GM19372 (cell line): ENCODE measurements at regions not wholly inside any gene's neighbourhood (a gene's known extent, or its start where the extent isn't known, plus 50 kb on each side); places are given as distances from the start of the nearest gene placed in this dataset.
"Not testable (repeated sequence)": the region's sequence is repeated elsewhere in the genome, so short reads cannot be mapped to it uniquely, and the experiment has no call there.

Source experiments
- ATAC-seq: cut with Tn5 transposase; IDR thresholded peaks from one replicate; pipeline ENCODE4 v1.9.1; 2021; ENCODE audit warnings: mild to moderate bottlenecking, low read depth, moderate library complexity; ENCODE audit not compliant: unreplicated experiment

DNA sequence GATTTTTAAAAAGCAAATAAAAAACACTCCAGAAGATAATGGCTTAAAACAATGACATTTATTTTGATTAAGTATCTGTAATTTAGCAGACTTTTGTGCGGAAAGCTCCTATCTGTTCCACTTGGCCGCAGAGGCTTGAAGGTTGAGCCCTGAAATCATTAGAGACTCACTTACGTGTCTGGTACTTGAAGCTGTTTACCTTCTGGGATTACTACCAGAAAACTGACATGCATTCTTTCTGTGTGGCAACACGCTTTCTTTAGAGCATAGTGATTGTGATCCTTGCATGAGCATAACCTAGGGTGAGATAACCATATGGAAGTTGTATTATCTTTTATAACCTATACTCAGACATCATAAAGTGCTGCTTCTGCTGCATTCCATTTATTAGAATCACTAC lies 298.5 kb downstream of the SI start:
- no peak for ATAC-seq

DNA sequence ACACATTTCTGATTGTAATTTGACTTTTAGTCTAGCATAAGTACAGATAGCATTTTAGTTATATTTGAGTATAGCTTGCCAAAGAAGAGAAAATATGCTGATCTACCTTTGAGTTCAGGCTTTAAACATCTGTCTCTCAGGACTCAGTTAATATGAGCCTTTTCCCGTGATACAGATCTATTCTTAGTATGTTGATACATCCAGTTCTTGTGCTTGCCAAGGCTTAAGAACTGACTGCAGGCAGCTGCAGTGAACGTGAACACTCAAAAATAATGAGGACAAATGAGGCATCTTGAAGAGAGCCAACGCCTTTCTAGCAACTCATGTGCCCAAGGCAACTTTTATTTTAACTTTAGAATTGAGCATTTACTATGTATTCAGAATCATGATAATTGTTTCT lies 325.5 kb downstream of the SI start:
- ATAC-seq = no peak

DNA sequence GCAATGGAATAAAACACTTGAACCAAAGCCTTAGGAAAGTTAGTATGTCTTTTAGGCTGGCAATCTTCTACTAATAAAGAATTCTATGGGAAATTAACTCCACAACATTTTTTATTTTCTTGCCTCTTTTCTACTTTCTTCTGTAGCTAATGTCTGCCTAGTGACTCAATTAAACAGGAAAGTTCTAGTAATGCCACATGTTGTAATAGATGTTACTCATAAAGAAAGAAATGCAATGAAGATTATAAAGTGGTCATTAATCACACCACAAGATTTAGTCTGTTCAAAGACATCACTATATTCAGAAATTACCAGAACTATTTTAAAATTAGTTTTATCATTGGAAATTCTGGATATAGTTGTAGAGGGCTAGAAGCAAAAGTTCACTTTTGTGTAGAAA lies 329.7 kb downstream of the SI start:
- no peak for ATAC-seq

DNA sequence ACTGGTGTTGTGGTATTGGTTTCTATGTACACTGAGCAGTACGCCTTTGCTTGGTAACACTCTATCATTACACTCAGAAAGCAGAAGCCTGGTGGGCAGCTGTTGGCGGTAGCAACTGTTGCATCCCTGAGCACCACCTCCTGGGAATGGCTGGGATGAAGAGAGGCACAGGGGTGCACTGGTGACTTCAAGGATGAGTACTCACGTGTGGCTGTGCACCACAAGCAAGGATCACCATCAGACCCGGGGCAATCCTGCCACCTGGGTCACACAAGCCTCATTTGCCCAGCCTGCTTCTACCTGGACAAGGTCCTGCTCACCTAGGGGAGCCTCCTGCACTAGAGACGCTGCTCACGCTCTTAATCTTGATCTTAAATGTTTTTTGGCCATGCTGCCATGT lies 336.4 kb downstream of the SI start:
- ATAC-seq = no peak

DNA sequence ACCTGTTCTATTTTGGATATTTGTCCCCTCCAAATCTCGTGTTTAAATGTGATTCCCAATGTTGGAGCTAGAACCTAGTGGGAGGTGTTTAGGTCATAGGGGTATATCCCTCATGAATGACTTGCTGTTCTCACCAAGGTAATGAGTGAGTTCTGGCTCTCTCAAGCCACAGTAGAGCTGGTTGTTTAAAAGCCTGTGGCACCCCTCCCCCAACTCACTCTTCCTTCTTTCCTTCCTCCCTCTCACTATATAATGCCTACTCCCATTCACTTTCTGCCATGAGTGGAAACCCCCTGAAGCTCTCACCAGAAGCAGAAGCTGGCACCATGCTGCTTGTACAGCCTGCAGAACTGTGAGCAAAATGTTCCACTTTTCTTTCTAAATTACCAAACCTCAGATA lies 341.1 kb downstream of the SI start:
- ATAC-seq = no peak

DNA sequence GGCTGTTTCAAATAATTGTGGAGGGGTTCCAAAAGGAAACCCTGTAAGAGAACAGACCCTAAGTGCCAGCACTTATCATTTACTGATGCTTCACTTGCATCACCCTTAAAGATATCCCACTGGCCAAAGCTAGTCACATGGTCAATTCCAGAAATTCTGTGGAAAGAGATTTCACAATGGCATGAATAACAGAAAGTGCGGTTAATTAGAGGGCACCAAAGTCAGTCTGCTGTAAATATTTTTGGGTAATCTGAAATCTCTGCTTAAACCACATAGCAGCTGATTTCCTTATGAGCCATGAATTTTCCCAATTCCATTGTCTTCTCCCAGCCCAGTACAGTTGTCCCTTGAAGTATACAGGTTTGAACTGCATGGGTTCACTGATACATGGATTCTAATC lies 346.1 kb downstream of the SI start:
- no peak for ATAC-seq

DNA sequence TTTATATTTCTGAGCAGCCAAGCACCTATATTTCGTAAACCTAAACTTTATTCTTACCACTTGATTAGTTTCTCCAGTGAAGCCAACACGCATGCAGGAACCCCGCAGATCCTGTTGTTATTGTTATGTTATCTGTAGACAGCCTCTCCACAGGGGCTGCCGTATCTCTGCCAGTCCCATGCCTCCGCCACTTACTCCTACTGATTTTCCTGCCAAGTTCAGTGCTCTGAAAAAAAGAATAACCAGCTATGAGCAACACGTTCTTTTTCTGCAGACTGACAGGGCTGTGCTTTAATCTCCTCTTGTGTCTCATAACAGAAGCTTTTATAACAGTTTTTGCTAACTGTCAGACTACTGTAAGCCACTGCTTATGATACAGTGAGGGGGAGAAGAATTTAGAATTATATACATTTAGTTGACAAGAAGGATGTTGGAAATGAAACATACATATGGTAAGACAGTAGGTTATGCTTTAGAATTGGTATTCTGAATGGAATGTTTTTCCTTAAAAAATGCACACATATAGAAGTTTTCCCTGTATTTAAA lies 347.4 kb downstream of the SI start:
- no peak for ATAC-seq

DNA sequence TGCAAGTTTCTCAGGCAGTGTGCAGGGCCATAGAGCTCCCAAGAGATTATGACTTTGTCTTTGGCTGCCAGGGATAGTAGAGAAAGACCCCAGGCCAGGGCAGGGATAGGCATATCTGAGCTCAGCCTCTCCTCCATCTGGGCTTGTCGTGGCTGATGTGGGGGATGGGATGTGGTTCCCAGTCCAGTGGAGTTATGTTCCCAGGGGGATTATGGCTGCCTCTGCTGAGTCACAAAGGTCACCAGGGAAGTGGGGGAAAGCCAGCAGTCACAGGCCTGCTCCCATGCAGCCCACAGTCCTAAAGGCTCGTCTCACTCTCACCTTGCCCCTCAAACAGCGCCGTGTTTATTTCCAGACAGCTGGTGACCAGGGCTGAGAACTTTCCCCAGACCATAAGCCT lies 354.9 kb downstream of the SI start:
- ATAC-seq = no peak

DNA sequence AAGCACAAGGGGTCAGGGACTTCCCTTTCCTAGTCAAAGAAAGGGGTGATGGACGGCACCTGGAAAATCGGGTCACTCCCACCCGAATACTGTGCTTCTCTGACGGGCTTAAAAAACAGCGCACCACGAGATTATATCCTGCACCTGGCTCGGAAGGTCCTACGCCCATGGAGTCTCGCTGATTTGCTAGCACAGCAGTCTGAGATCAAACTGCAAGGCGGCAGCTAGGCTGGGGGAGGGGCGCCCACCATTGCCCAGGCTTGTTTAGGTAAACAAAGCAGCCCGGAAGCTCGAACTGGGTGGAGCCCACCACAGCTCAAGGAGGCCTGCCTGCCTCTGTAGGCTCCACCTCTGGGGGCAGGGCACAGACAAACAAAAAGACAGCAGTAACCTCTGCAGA lies 375.5 kb downstream of the SI start:
- ATAC-seq = not testable (repeated sequence)

DNA sequence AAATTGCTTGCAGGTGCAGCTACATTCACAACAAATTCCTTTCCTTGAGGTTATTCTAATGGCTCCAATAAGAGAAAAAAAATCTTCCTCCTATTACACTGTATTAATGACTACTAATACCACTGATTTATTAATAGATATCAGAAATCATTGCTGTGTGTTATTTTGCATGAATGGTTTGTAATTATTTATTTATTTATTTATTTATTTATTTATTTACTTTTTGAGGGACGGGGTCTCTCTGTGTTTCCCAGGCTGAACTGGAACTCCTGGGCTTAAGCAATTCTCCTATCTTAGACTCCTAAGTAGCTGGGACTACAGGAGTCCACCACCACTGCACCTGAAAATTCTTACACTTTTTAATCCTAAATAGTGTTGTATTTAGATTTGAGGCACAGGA lies 390.4 kb downstream of the SI start:
- no peak for ATAC-seq

DNA sequence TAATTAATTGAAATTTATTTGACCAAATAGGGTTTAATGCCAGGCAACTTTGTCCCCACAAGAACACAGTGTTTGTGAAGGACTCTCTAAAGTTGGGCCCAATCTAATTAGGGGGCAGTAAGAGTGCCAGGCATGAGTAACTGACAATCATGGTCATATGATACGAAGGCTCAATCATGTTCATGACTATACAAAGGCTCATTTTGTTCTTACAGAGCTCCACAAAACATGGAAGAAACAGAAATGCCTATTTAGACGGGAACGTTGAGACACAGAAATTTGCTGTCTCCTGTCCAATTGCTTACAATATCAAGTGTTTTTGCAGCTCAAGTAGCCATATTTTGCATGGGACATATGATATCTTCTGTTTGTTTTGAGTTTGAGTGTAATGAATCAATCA lies 391.1 kb downstream of the SI start:
- ATAC-seq = no peak

DNA sequence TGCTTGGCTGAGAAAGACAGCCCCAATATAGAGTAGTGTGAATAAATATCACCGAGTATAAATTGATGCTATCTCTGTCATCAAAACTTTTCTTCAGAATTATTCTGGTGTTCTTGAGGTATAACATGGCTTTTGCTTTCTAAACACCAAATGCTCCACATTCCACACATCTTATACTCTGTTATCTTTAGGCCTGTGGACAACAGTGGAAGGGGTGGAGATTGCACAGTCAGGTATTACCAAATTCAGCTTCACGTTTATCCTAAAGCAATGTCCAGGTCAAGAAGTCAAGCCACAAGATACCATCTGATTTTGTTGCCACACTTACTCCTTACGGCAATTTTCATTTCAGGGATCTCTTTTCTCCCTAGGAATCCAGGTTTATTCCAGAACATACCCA lies 394.8 kb downstream of the SI start:
- no peak for ATAC-seq

DNA sequence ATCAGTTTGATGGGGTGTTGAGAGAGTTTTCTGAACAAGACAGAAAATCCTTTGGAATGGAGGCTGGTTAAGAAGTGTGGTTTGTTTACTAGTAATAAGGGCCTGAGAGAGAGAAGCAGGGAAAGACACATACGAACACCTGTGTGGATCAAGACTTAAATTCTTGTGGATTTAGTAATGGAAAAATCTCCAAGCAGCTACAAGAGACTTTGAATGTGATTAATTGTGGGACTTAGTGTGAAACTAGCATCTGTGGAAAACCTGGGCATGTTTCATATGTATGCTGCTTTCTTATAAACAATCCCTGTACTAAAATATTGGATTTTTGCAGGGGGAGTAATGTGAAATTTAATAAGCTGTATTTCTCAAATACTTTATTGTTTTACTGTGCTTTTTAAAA lies 399.1 kb downstream of the SI start:
- no peak for ATAC-seq

DNA sequence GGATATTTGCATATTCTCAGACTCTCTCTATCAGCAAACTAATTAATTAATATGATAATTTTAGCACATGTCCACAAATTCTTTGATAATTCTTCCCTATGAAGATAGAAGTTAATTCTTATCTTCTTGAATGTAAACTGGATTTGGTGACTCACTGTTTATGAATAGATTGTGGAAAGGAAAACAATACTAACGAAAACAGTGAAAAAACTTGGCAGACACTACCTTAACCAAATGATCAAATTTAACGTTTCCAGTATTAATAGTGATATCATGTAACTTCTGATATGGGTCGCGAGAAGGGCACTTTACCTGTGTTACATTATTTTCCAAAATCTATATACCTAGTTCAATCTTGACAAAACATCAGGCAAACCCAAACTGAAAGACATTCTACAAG lies 401.0 kb downstream of the SI start:
- no peak for ATAC-seq

DNA sequence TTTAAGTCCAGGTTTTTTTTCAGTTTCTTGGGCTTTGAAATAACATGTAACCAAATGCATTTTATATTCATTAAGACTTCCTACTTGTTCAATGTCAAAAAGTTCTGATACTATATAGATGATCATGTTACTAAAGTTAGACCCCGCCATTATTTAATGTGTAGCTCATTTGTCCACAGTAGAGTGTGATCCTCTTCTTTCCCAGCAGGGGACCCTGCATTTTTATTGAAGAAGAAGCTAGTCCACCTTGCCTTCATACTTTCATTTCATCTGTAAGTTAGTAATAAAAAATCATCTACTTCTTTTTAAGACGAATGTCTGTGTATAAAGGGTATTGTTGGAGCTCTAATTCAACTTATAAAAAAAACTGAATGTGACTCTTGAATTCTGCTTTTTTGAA lies 404.6 kb downstream of the SI start:
- ATAC-seq = no peak

DNA sequence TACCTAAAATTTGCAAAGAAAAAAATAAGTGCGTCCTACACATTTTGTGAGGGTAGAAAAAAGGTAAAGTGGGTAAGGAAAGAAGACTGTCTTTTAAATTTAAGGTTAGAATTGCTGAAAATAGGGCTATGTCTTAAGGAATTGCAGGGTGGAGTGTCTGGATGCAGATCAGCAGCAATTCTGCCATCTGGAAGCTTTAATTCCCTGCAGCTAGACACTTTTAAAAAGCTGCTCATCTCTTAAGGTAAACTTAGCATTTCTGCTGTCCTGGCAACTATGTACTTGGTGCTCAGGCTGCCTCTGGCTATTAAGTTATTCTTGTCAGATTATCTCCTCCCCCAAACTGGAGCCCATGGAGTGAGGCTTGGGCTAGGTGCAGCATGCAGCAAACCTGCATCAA lies 420.2 kb downstream of the SI start:
- ATAC-seq = no peak

DNA sequence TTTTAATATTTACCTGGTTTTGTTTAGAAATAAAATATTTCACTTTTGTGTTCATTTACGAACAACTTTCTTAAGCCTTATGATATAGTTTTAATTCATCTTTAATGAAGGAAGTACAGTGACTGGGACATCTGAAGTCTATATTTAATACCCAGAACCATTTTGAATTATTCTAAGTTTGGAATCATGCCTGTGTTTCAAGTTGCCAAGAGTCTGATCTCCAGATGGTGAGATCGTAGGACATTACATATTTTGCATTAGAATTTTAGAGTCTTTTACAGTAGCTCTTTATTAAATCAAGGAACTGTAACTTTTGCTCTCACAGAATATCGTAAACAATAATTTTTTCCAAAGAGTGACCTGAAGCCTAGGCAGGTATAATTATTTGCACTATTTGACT lies 420.7 kb downstream of the SI start:
- no peak for ATAC-seq

DNA sequence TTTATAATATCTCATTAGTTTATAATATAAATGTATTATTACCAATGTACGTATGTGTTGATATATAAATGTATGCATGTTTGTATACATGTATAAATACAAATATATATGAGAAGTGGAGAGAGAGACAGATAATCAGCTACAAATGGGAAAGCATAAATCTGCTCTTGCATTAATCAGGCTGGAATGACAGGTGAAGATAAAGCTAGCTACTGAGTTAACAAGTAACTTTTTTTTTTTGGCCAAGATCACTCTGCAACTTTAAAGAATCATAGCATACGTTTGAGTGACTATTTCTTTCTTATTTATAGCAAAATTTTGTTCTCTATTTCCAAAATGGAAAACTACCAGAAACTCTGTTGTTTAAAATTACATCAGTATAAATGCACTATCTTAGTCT lies 422.8 kb downstream of the SI start:
- ATAC-seq = no peak

DNA sequence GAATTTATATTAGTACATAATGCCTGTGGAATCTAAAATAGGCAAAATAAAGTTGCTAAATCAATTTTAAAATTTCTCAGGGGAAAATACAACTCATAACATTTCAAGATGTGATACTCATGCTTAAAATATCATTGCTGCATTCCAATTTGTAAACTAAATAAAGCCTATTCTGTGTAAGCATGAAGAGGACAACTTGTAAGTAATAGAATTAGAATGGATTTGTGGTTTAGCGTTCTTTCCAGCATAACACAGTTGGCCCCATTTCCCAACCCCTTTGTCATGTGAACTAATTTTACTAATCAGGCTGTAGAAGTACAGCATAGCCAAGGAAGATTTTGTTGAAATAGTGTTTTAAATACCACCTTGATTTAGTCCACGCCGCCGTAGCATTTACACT lies 437.2 kb downstream of the SI start:
- ATAC-seq = no peak

DNA sequence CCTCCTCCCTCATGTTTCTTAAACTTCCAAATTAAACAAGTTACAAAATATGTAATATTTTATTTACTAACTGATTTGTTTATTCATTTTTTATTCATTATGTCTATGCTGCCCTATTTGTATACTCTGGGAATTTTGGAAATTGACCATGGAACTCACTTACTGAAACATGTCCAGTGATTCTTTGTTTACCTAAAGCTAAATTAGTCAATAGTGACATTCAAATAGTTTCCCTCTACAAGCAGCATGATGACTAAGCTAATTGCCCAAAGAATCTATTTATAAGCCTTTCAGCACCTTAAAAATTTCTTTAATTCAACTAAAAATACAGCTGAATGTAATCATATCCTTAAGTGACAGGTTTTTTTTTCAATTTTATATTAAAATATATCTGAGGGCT lies 437.7 kb downstream of the SI start:
- ATAC-seq = no peak

DNA sequence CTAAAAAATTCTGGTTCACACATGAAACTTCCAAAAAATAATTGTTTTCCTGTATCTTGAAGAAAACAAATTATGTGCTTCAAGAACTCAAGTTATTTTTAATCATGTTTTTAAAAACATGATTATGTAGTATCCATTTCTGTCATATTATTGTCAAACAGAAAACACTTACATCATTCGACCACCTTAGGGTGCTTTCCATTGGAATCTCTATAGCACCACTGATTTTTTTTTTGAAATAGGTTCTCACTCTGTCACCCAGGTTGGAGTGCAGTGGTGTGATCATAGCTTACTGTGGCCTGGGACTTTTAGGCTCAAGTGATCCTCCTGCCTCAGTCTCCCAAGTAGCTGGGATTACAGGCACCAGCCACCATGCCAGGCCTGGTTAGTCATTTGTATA lies 457.3 kb downstream of the SI start:
- no peak for ATAC-seq

DNA sequence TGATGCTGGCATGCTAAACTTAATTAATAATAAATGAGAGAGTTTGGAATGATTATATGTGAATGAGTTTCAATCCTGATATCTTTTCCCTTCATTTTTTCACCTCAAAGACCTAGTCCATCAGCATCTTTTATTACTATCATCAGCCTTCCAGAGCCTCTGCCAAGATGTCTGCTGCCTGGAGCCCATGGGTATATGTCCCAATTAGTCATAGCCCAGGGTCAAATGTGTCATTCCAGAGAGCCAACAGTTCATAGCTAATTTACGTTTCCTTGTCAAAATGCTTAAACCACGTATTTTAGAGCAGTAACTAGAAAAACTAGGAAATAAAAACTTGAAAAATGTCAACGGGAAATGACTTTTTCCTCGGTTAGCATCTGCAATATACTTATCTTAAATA lies 457.9 kb downstream of the SI start:
- no peak for ATAC-seq

DNA sequence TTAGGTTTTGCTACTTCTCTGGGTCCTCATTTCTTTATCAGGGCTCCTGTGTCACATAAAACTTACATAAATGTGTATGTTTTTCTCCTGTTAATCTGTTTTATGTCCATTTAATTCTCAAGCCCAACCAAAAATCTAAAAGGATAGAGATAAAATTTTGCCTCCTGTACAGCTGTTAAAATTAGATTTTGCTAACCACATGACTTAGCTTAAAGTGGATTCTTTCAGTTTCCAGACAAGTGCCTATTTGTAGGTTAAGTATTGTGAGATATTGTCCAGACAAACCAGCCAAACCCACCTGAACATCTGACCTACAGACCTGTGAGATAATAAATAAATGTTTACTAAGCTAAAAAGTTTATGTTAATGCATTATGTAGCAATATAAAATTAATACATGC lies 465.5 kb downstream of the SI start:
- no peak for ATAC-seq
